AG08395 (cell line): ENCODE measurements at regions not wholly inside any gene's neighbourhood (a gene's known extent, or its start where the extent isn't known, plus 50 kb on each side); places are given as distances from the start of the nearest gene placed in this dataset.
"Not testable (repeated sequence)": the region's sequence is repeated elsewhere in the genome, so short reads cannot be mapped to it uniquely, and the experiment has no call there.

ENCODE experiments used
- DNase-seq: peaks from one replicate; pipeline ENCODE4 v3.0.0; 2012; ENCODE audit warnings: mixed read lengths, low spot score

- no peak for DNase-seq
Measured at GRCh38 chr3:176870451-176870850, 326.8 kb downstream of the TBL1XR1 start.

- no peak for DNase-seq
Measured at GRCh38 chr3:176867681-176868663, 329.3 kb downstream of the TBL1XR1 start.

DNA sequence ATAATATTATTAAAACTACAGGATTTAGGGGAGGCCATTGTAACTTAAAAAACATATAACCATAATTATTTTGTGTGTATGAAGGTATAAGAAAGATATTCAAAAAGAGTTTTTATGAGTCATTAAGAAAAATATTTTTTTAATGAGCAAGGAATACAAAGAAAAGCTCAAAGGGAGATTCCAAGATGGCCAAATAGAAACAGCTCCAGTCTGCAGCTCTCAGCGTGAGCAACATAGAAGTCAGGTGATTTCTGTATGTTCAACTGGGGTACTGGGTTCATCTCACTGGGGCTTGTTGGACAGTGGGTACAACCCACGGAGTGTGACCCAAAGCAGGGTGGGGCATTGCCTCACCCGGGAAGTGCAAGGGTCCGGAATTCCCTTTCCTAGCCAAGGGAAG, 336.1 kb downstream of the TBL1XR1 start:
- no peak for DNase-seq

DNA sequence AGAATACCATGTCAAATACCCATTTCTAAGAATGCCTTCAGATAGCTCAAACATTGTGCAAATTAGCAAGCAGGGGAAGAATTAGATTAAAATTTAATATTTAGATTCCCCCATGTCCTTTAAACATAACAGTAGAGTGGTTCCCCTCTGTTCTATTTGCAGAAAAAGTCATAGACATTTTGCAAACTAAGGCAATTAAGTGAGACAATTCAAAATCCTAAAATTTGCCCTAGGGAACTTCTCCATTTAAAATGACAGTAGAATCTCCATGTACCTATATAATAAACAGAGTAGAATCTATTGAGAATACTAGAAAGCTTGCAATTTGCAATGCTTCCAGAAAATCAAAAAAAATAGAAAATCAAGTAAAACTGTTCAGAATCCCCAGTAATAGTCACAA, 340.6 kb downstream of the TBL1XR1 start:
- DNase-seq = no peak

DNA sequence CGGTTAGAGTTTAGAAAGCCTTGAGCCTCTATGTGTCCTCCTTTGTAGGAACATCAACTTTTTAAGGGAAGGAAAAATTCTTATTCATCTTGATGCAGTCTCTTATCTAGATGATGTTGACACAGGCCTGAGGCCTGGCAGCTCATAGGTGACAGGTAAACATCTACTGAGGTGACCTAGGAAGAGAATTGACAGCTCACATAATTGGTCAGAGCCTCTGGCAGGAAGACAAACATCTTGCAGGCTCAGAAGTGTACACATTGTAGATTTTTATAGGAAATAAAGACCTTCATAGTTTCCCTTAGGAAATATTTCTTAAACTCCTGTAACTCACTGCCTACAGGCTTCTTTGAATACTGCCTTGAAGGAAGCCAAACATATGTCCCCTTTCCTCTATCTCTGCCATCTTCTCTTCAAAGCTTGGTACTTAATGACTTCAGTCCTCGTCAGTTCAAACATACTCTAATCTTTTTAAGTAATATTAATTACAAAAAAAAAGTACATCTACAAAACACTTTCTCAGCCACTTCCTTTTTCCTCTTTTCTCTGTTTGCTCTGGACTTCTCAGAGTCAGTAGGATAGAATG, 341.3 kb downstream of the TBL1XR1 start:
- no peak for DNase-seq

- DNase-seq = no peak
Measured at GRCh38 chr3:176855213-176855612, 342.1 kb downstream of the TBL1XR1 start.

GRCh38 chr3:176850498-176850897, 346.8 kb downstream of the TBL1XR1 start:
- no peak for DNase-seq

DNA sequence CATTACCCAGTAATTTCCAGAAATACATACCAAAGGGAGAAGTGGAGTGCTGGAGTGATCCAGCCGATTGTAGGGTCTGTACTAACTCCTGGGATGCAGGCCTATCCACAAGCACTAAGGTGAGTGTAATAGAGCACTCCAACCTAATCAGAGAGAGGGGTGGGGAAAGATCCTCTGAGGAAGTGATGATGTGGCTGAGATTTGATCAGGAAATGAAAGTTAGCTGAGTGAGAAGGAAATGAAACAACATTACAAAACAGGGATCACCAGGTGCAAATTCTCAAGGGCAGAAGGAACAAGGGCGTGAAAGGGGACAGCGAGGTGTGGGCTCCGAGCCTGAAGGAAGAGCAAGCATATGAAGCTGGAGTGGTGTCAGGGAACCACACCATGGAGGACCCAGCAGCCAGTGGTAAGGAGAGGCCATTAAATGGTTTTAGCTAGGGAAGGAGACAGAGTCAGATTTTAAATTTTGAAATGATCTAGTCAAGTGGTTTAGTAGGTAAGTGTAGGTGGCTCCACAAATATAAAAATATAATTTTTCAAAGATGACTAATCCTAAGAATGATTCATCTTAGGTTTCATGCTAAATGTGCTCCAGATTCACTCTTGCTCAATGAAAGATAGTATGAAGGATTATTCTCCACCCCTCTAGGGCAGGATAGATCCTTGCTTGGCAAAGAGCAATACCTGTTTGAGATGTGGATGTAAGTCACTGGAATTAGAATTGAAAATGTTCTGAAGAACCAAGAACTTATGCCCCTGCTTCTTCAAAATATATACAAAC, 348.7 kb downstream of the TBL1XR1 start:
- peak; percentile 4 for DNase-seq

DNA sequence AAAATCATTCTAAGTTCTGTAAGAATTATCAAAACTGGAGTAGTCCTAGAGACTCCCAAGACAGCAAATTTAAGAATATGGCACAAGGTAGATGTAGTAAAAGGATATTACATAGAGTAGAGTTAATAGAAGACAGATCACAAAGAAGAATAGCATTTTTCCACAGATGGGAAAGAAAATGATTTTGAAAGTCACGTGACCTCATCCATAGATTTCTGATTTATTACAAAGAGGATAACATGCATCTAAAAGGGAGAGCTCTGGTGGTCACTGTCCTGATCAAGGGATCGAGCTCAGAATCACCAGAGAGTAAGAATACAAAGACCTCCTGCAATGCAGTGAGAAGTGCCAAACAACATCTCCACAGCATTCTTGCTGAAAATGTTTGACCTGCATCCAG, 354.4 kb downstream of the TBL1XR1 start:
- DNase-seq = no peak

DNA sequence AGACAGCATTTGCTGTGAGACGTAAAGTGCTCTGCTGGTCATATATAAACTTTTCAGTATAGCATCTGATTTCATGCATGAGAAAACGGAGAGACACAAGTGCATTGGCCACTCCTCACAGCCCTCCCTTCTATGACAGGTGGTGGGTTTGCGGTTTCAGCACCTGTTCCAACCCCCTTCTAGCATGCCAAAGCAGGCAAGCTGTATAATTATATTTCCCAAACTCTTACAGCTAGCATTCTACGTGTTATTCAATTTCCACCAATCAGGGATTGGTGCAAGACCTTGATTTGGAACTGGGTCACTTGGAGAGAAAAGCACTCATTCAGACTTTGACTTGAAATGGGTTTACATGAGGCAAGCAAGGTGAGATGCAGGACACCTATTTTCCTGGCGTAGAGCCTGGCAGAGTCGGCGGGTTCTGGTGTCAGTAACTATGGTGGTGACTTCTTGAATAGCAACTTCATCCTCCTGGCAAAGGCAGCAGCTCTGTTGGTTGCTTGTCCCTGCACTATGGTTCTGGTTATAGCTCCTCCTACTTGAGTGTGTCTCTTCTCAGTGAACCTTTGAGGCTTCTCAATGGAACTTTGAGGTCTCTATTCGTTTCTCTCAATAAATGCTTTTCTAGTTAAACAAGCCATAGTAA, 356.5 kb downstream of the TBL1XR1 start:
- DNase-seq = no peak

DNA sequence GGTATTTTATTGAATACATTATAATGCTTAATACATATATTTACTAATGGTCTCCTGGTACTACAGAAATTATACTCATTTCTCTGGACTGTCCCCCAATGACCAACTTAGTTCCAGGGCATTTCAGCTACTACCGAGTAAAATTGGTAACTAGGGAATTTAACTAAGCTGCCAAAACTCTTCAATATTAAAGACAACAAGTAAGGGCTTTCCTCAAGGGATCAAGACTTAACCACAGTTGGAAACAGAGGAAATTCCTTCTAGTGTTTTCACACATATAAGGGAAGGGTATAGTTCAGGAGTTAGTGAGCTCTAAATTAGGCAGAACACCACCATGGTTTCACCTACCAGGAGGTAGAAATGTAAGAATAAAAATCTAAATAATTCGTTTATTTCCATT, 357.4 kb downstream of the TBL1XR1 start:
- no peak for DNase-seq

GRCh38 chr3:176839466-176839865, 357.8 kb downstream of the TBL1XR1 start:
- DNase-seq = no peak

GRCh38 chr3:176827244-176827643, 370.0 kb downstream of the TBL1XR1 start:
- DNase-seq = not testable (repeated sequence)

GRCh38 chr3:176824811-176825210, 372.5 kb downstream of the TBL1XR1 start:
- no peak for DNase-seq

GRCh38 chr3:176820764-176821163, 376.5 kb downstream of the TBL1XR1 start:
- DNase-seq = no peak

- DNase-seq = no peak
Measured at GRCh38 chr3:176816937-176817336, 380.3 kb downstream of the TBL1XR1 start.

- peak; percentile 41 for DNase-seq
Measured at GRCh38 chr3:176814285-176814684, 383.0 kb downstream of the TBL1XR1 start.

- DNase-seq = no peak
Measured at GRCh38 chr3:176807938-176808337, 389.3 kb downstream of the TBL1XR1 start.

DNA sequence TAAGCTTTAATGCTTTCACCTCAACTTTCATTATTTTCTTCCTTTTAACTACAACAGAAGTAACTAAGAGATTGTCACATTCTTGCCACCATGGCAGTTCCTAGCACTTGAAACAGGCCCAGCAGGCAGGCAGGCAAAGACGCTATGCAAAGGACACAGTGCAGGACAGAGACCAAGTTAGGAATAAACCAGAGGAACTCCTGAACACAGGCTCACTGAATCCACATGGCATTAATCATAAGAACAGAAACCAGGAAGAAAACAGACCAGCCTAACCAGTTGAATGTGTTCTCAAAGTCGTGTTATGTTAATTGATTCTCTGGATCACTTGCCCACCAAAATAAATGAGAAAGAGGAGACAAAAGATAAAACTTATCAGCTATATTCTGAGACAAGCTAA, 397.6 kb downstream of the TBL1XR1 start:
- DNase-seq = no peak

GRCh38 chr3:176798680-176799079, 398.6 kb downstream of the TBL1XR1 start:
- no peak for DNase-seq

DNA sequence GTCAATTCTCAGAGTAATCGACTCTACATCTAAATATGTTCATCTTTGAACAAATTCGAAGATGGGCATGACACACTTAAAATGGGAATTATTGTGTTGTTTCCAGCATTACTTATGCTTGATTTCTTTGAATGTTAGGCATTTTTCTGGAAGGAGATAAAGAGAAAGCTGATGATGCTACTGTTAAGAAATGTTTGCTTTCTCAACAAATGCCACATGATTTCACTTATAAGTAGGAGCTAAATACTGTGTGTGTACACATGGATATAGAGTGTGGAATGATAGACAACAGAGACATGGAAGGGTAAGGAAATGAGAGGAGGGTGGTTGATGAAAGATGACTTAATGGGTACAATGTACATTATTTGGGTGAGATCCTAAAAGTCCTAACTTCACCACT, 400.9 kb downstream of the TBL1XR1 start:
- DNase-seq = no peak

GRCh38 chr3:176795891-176796290, 401.4 kb downstream of the TBL1XR1 start:
- DNase-seq = no peak
